CD4-positive, CD25-positive, alpha-beta regulatory T cell (primary cell): ENCODE measurements at regions not wholly inside any gene's neighbourhood (a gene's known extent, or its start where the extent isn't known, plus 50 kb on each side); places are given as distances from the start of the nearest gene placed in this dataset.

ENCODE experiments used
- ATAC-seq, 2 donors: fragments of 150-1000 bp; cut with Tn5 transposase; one replicate each; pipeline ENCODE4 v1.10.0; 2021; ENCODE audit warnings: low read depth in 2 of 2, moderate number of reproducible peaks in 2 of 2, moderate library complexity in 1 of 2
- DNase-seq, 3 donors: peaks; one replicate each; pipeline versions ENCODE4 v3.0.0 to v3.0.0-alpha.2; 2012 to 2022; ENCODE audit warnings: mixed read lengths in 1 of 3
- H3K27ac ChIP-seq: one replicate; pipeline ENCODE4 v1.7.0; 2013; ENCODE audit warnings: mild to moderate bottlenecking, low read length; ENCODE audit not compliant: insufficient read depth, poor library complexity, severe bottlenecking
- H3K27me3 ChIP-seq: one replicate; pipeline ENCODE4 v1.7.0; 2013; ENCODE audit warnings: low read length; ENCODE audit not compliant: control insufficient read depth, insufficient read depth
- H3K36me3 ChIP-seq: one replicate; pipeline ENCODE4 v1.7.0; 2013; ENCODE audit warnings: mild to moderate bottlenecking, low read length, moderate library complexity; ENCODE audit not compliant: control insufficient read depth, insufficient read depth
- H3K4me1 ChIP-seq: 2 replicates; pipeline ENCODE4 v1.7.0; 2013; ENCODE audit warnings: mild to moderate bottlenecking, low read length; ENCODE audit not compliant: insufficient read depth, control insufficient read depth, poor library complexity, severe bottlenecking
- H3K4me3 ChIP-seq: one replicate; pipeline ENCODE4 v1.7.0; 2013; ENCODE audit warnings: low read depth, mild to moderate bottlenecking, low read length, moderate library complexity
- H3K9me3 ChIP-seq, 2 experiments: 1 replicate in 1 of 2; 2 replicates in 1 of 2; pipeline ENCODE4 v1.7.0; 2013; ENCODE audit warnings: low read length in 2 of 2, mild to moderate bottlenecking in 1 of 2, moderate library complexity in 1 of 2; ENCODE audit not compliant: control insufficient read depth in 2 of 2
- H3K27ac Mint-ChIP-seq, 3 donors: one replicate each; pipeline ENCODE4 v1.8.0; 2020 to 2022; ENCODE audit warnings: mild to moderate bottlenecking in 3 of 3, mixed read lengths in 3 of 3, moderate library complexity in 2 of 3
- H3K27me3 Mint-ChIP-seq: one replicate; pipeline ENCODE4 v1.8.0; 2022; ENCODE audit warnings: mild to moderate bottlenecking, mixed read lengths
- H3K36me3 Mint-ChIP-seq: one replicate; pipeline ENCODE4 v1.8.0; 2020; ENCODE audit warnings: mixed read lengths
- H3K4me1 Mint-ChIP-seq, 4 donors: one replicate each; pipeline ENCODE4 v1.8.0; 2020 to 2022; ENCODE audit warnings: mixed read lengths in 4 of 4, mild to moderate bottlenecking in 1 of 4
- H3K4me3 Mint-ChIP-seq, 4 donors: one replicate each; pipeline ENCODE4 v1.8.0; 2020 to 2022; ENCODE audit warnings: mild to moderate bottlenecking in 4 of 4, mixed read lengths in 4 of 4, moderate library complexity in 3 of 4
- H3K9me3 Mint-ChIP-seq, 7 donors: one replicate each; pipeline ENCODE4 v1.8.0; 2020 to 2022; ENCODE audit warnings: mixed read lengths in 7 of 7, mild to moderate bottlenecking in 3 of 7, moderate library complexity in 2 of 7

GRCh38 chr4:124183231-124183630, 529.3 kb downstream of the ANKRD50 start:
- ATAC-seq (no peak), DNase-seq (no peak)
- peaks cover 0 to 9% (median 2%) of the 10 kb centered on the region in 7 donors for H3K9me3 Mint-ChIP-seq
- no peak overlapping the region for H3K27ac Mint-ChIP-seq
- H3K4me3 Mint-ChIP-seq = no peak overlapping the region
- no peaks in the 10 kb centered on the region for H3K4me1 Mint-ChIP-seq
- Histone ChIP-seq H3K4me3 (no peak overlapping the region), H3K27ac (no peak overlapping the region), H3K27me3 (no peaks in the 10 kb centered on the region), H3K9me3 (no peaks in the 10 kb centered on the region), H3K4me1 (no peaks in the 10 kb centered on the region), H3K36me3 (no peaks in the 10 kb centered on the region)
- no peaks in the 10 kb centered on the region for H3K27me3 Mint-ChIP-seq
- no peaks in the 10 kb centered on the region for H3K36me3 Mint-ChIP-seq

- H3K9me3 Mint-ChIP-seq = peaks cover 0 to 9% (median 2%) of the 10 kb centered on the region in 7 donors
- Histone ChIP-seq H3K36me3 (no peaks in the 10 kb centered on the region), H3K4me1 (no peaks in the 10 kb centered on the region), H3K27me3 (no peaks in the 10 kb centered on the region), H3K9me3 (no peaks in the 10 kb centered on the region), H3K27ac (no peak overlapping the region), H3K4me3 (no peak overlapping the region)
- H3K27ac Mint-ChIP-seq = no peak overlapping the region
- H3K4me3 Mint-ChIP-seq = no peak overlapping the region
- DNase-seq = no peak
- no peaks in the 10 kb centered on the region for H3K36me3 Mint-ChIP-seq
- H3K4me1 Mint-ChIP-seq = no peaks in the 10 kb centered on the region
- H3K27me3 Mint-ChIP-seq = no peaks in the 10 kb centered on the region
- no peak for ATAC-seq
Measured at GRCh38 chr4:124183926-124184325, 528.6 kb downstream of the ANKRD50 start.

DNA sequence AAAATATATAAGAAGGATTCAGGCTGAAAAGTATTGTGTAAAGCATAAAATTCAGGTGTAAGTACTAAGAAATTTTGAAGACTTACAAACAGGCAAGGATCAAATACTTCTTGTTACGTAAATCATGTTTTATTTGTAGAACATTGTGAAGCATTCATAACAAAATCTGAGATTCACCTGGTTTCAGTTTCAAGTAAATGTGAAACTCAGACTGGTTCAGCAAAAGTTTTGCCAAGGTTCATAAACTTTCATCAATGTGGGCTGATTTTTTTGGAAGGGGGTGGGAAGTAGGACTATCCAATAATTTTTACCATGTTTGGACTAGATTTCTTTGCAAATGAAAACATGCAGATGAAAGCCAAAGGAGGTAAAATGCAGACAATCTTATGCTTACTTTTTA, 527.7 kb downstream of the ANKRD50 start:
- no peaks in the 10 kb centered on the region for H3K27me3 Mint-ChIP-seq
- H3K4me1 ChIP-seq = no peaks in the 10 kb centered on the region
- no peaks in the 10 kb centered on the region for H3K36me3 ChIP-seq
- no peaks in the 10 kb centered on the region for H3K4me1 Mint-ChIP-seq
- H3K27me3 ChIP-seq = no peaks in the 10 kb centered on the region
- H3K27ac Mint-ChIP-seq = no peak overlapping the region
- H3K9me3 ChIP-seq = no peaks in the 10 kb centered on the region
- ATAC-seq = no peak
- no peak overlapping the region for H3K4me3 Mint-ChIP-seq
- H3K36me3 Mint-ChIP-seq = no peaks in the 10 kb centered on the region
- H3K4me3 ChIP-seq = no peak overlapping the region
- H3K9me3 Mint-ChIP-seq = peaks cover 0 to 9% (median 2%) of the 10 kb centered on the region in 7 donors
- DNase-seq = no peak
- H3K27ac ChIP-seq = no peak overlapping the region

DNA sequence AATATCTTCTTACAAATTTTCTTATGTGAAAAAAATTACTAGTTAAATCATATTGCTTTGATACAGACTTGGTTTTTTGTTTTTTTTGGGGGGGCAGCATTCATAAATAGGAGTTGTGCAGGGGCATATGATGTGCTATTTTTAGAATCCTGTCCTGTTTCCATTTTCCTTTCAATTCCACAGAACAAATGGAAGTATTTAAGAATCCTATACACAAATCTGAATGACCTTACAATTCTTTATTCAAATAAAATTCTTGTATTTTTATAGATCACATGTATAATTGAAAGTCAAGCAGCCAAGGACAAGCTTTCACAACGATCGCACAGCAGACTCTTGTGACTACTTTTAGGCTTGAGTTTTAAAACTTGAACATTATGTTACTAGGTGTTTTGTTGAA, 523.9 kb downstream of the ANKRD50 start:
- Mint-ChIP-seq H3K4me1 (no peaks in the 10 kb centered on the region), H3K27ac (no peak overlapping the region), H3K9me3 (peaks cover 0 to 6% (median 2%) of the 10 kb centered on the region in 7 donors), H3K36me3 (no peaks in the 10 kb centered on the region), H3K27me3 (no peaks in the 10 kb centered on the region), H3K4me3 (no peak overlapping the region)
- H3K4me1 ChIP-seq = no peaks in the 10 kb centered on the region
- no peak overlapping the region for H3K27ac ChIP-seq
- no peaks in the 10 kb centered on the region for H3K27me3 ChIP-seq
- DNase-seq (no peak), ATAC-seq (no peak)
- no peaks in the 10 kb centered on the region for H3K36me3 ChIP-seq
- H3K4me3 ChIP-seq = no peak overlapping the region
- H3K9me3 ChIP-seq = no peaks in the 10 kb centered on the region

DNA sequence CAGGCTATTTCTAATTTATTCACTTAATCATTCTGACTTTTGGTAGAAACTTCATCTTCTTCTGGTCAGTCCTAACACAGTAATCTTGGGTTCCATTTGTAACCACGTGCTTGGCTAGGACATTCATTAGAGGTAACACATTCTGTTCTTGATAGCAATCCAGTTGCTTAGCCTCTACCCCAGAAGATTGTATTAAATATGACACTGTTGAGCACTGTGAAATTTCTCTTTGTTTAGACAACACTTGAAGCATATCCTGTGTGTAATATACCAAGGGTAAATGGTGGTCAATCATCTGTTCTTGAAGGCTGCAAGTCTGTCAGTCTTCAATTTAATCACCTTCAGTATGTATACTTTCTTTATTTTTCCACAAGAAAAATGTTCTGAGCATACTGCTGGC, 523.0 kb downstream of the ANKRD50 start:
- no peak for ATAC-seq
- no peaks in the 10 kb centered on the region for H3K4me1 Mint-ChIP-seq
- DNase-seq = no peak
- no peaks in the 10 kb centered on the region for H3K27me3 Mint-ChIP-seq
- no peaks in the 10 kb centered on the region for H3K36me3 Mint-ChIP-seq
- Histone ChIP-seq H3K27me3 (no peaks in the 10 kb centered on the region), H3K36me3 (no peaks in the 10 kb centered on the region), H3K27ac (no peak overlapping the region), H3K4me1 (no peaks in the 10 kb centered on the region), H3K9me3 (no peaks in the 10 kb centered on the region), H3K4me3 (no peak overlapping the region)
- peaks cover 0 to 6% (median 2%) of the 10 kb centered on the region in 7 donors for H3K9me3 Mint-ChIP-seq
- no peak overlapping the region for H3K4me3 Mint-ChIP-seq
- H3K27ac Mint-ChIP-seq = no peak overlapping the region

GRCh38 chr4:124191329-124191728, 521.2 kb downstream of the ANKRD50 start:
- Mint-ChIP-seq H3K9me3 (peaks cover 0 to 8% (median 3%) of the 10 kb centered on the region in 7 donors), H3K4me1 (no peaks in the 10 kb centered on the region)
- no peak overlapping the region for H3K27ac ChIP-seq

GRCh38 chr4:124192544-124192943, 520.0 kb downstream of the ANKRD50 start:
- Histone ChIP-seq H3K4me3 (no peak overlapping the region), H3K9me3 (no peaks in the 10 kb centered on the region), H3K36me3 (no peaks in the 10 kb centered on the region), H3K27me3 (no peaks in the 10 kb centered on the region), H3K4me1 (no peaks in the 10 kb centered on the region), H3K27ac (no peak overlapping the region)
- H3K27me3 Mint-ChIP-seq = no peaks in the 10 kb centered on the region
- no peak overlapping the region for H3K4me3 Mint-ChIP-seq
- ATAC-seq (no peak), DNase-seq (no peak)
- no peak overlapping the region for H3K27ac Mint-ChIP-seq
- H3K36me3 Mint-ChIP-seq = no peaks in the 10 kb centered on the region
- no peaks in the 10 kb centered on the region for H3K4me1 Mint-ChIP-seq
- H3K9me3 Mint-ChIP-seq = peaks cover 0 to 10% (median 4%) of the 10 kb centered on the region in 7 donors

More at GRCh38 chr4:124191329-124191728, 521.2 kb downstream of the ANKRD50 start:
- Mint-ChIP-seq H3K36me3 (no peaks in the 10 kb centered on the region), H3K27ac (no peak overlapping the region), H3K27me3 (no peaks in the 10 kb centered on the region), H3K4me3 (no peak overlapping the region)
- Histone ChIP-seq H3K9me3 (no peaks in the 10 kb centered on the region), H3K27me3 (no peaks in the 10 kb centered on the region), H3K4me3 (no peak overlapping the region), H3K36me3 (no peaks in the 10 kb centered on the region), H3K4me1 (no peaks in the 10 kb centered on the region)
- DNase-seq (no peak), ATAC-seq (no peak)

DNA sequence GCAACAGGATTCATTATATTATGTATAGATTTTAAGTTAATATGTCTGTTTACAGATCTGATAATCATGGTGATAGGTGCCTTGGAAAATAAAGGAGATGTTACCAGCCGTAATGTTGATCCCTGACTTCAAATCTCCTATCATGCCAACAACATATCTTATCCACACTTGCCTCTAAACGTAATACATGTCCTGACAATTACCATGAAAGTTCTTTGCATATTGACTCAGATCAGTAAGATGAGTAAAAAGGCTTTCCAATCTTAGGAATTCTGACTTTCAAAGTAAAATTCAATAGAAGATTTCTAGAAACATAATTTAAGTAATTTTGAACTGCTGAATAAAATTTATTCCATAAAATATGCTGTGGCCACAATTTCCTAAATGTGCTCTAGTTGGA, 513.3 kb downstream of the ANKRD50 start:
- no peak overlapping the region for H3K4me3 Mint-ChIP-seq
- Histone ChIP-seq H3K4me3 (no peak overlapping the region), H3K36me3 (no peaks in the 10 kb centered on the region), H3K27ac (no peak overlapping the region), H3K9me3 (no peaks in the 10 kb centered on the region), H3K4me1 (no peaks in the 10 kb centered on the region), H3K27me3 (no peaks in the 10 kb centered on the region)
- H3K27ac Mint-ChIP-seq = no peak overlapping the region
- no peaks in the 10 kb centered on the region for H3K27me3 Mint-ChIP-seq
- no peaks in the 10 kb centered on the region for H3K36me3 Mint-ChIP-seq
- no peaks in the 10 kb centered on the region for H3K4me1 Mint-ChIP-seq
- no peak for ATAC-seq
- peaks cover 0 to 6% (median 4%) of the 10 kb centered on the region in 7 donors for H3K9me3 Mint-ChIP-seq
- DNase-seq = no peak
